GM21360 (cell line): ENCODE measurements at regions not wholly inside any gene's neighbourhood (a gene's known extent, or its start where the extent isn't known, plus 50 kb on each side); places are given as distances from the start of the nearest gene placed in this dataset.
A peak's percentile ranks its signal among the peaks of the same experiment; 100 is the strongest.

Source experiments
- ATAC-seq: cut with Tn5 transposase; IDR thresholded peaks from one replicate; pipeline ENCODE4 v1.9.1; 2021; ENCODE audit warnings: mild to moderate bottlenecking, moderate library complexity; ENCODE audit not compliant: unreplicated experiment

- no peak for ATAC-seq
Measured at GRCh38 chr2:217631115-217631514, 371.7 kb downstream of the TNS1 start.

GRCh38 chr2:217629347-217629746 is 373.4 kb downstream of the TNS1 start:
- ATAC-seq, result no peak

GRCh38 chr2:217628061-217628460 is 374.7 kb downstream of the TNS1 start:
- no peak for ATAC-seq

- ATAC-seq, result no peak
Measured at GRCh38 chr2:217626926-217627325, 375.9 kb downstream of the TNS1 start.

GRCh38 chr2:217625557-217626169 is 377.1 kb downstream of the TNS1 start:
- no peak for ATAC-seq

GRCh38 chr2:217623281-217623912 is 379.4 kb downstream of the TNS1 start:
- no peak for ATAC-seq

GRCh38 chr2:217622205-217623060 is 380.4 kb downstream of the TNS1 start:
- no peak for ATAC-seq

GRCh38 chr2:217621391-217621801 is 381.4 kb downstream of the TNS1 start:
- ATAC-seq, result no peak

GRCh38 chr2:217618744-217619143 is 384.1 kb downstream of the TNS1 start:
- no peak for ATAC-seq

- ATAC-seq, result no peak
Measured at GRCh38 chr2:217617616-217618022, 385.2 kb downstream of the TNS1 start.

GRCh38 chr2:217616936-217617335 is 385.9 kb downstream of the TNS1 start:
- no peak for ATAC-seq

GRCh38 chr2:217615171-217615570 is 387.6 kb downstream of the TNS1 start:
- ATAC-seq, result no peak

- ATAC-seq, result peak; percentile 53
Measured at GRCh38 chr2:217614498-217614897, 388.3 kb downstream of the TNS1 start.

- no peak for ATAC-seq
Measured at GRCh38 chr2:217614096-217614495, 388.7 kb downstream of the TNS1 start.

- no peak for ATAC-seq
Measured at GRCh38 chr2:217612920-217613319, 389.9 kb downstream of the TNS1 start.

GRCh38 chr2:217612211-217612610 is 390.6 kb downstream of the TNS1 start:
- ATAC-seq, result no peak

- no peak for ATAC-seq
Measured at GRCh38 chr2:217611626-217612127, 391.1 kb downstream of the TNS1 start.

GRCh38 chr2:217611056-217611455 is 391.7 kb downstream of the TNS1 start:
- ATAC-seq, result no peak

GRCh38 chr2:217610401-217610814 is 392.4 kb downstream of the TNS1 start:
- peak; percentile 53 for ATAC-seq

- no peak for ATAC-seq
Measured at GRCh38 chr2:217609952-217610351, 392.8 kb downstream of the TNS1 start.

- no peak for ATAC-seq
Measured at GRCh38 chr2:217606296-217606695, 396.5 kb downstream of the TNS1 start.
